ENCODE measurements at regions not wholly inside any gene's neighbourhood (a gene's known extent, or its start where the extent isn't known, plus 50 kb on each side); places are given as distances from the start of the nearest gene placed in this dataset.
"Not testable (repeated sequence)": the region's sequence is repeated elsewhere in the genome, so short reads cannot be mapped to it uniquely, and the experiment has no call there.

DNA sequence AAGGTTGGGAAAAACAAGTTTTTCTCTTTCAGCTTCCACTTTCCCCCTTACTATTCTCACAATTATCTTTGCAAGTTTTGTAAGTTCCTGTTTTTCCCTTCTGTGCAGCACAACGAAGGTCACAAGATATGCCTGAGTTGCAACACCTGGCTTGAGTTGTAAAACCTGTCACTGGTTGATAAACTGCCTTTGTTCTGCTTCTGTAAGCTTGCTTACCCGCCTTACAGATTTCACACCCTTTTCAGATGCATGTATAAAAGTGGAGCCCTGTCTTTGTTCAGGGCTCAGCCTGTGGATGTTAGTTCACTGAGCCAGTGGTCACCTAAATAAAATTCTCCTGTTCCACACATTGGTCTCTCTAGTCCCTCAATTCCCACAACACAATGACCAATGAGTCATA is 318.9 kb downstream of the UBE2NL start:
- not testable (repeated sequence) for DNase-seq

DNA sequence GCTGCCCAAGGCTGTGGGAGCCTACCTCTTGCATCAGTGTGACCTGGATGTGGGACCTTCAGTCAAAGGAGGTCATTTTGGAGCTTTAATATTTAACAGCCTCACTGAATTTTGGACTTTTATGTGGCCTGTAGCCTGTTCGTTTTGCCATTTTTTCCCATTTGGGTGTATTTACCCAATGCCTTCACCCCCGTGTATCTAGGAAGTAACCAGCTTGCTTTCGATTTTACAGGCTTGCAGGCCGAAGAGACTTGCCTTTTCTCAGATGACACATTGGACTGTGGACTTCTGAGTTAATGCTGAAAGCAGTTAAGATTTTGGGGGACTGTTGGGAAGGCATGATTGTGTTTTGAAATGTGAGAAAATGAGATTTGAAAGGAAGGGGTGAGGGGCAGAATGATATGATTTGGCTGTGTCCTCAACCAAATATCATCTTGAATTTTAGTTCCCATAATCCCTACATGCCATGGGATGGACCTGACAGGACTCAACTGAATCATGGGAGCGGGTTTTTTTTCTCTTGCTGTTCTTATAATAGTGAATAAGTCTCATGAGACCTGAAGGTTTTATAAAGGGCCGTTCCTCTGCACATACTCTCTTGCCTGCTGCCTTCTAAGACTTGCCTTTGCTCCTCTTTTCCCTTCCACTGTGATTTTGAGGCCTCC is 324.6 kb downstream of the UBE2NL start:
- not testable (repeated sequence) for DNase-seq

DNA sequence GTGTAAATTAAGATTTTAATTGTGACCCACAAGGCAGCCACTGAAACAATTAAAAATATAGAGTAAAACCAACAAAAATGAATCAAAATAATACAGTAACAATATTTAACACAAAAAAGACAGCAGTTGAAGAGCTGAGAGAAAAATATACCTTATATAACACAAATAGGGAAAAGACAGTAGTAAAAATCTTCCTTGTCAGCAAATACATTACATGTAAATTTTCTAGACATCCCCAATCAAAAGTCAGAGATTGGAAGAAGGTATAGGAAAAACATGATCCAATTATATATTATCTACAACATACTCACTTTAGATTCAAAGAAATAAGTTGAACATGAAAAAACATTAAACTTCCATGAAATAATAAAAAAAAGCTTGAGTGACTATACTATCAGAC is 330.8 kb downstream of the UBE2NL start:
- no peak for DNase-seq

DNA sequence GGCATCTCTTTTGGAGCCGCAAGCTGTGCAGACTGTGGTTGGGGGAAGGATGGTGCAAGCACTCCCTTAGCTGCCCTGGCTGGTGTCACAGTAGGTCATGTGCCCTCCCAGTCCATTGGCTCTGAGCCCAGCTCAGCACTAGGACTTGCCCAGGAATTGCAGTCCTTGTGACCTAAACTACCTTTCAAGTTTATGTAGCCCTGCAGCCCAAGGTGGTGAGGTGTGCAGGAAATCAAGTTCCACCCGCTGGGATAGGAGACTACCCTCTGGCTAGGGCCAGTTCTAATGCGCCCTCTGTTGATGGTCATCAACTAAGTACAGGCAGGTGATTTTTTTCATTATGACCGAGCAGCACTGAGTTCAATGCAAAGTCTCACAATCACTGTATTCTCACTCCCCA is 335.2 kb downstream of the UBE2NL start:
- DNase-seq: peak; percentile 63

DNA sequence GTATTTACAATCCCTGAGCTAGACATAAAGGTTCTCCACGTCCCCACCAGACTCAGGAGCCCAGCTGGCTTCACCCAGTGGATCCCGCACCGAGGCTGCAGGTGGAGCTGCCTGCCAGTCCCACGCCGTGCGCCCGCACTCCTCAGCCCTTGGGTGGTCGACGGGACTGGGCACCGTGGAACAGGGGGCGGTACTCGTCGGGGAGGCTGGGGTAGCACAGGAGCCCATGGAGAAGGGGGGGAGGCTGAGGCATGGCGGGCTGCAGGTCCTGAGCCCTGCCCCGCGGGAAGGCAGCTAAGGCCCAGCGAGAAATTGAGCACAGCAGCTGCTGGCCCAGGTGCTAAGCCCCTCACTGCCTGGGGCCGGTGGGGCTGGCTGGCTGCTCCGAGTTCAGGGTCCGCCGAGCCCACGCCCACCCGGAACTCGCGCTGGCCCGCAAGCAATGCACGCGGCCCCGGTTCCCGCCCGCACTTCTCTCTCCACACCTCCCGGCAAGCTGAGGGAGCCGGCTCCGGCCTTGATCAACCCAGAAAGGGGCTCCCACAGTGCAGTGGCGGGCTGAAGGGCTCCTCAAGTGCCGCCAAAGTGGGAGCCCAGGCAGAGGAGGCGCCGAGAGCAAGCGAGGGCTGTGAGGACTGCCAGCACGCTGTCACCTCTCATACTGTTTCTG is 347.4 kb downstream of the UBE2NL start:
- DNase-seq: not testable (repeated sequence)

DNA sequence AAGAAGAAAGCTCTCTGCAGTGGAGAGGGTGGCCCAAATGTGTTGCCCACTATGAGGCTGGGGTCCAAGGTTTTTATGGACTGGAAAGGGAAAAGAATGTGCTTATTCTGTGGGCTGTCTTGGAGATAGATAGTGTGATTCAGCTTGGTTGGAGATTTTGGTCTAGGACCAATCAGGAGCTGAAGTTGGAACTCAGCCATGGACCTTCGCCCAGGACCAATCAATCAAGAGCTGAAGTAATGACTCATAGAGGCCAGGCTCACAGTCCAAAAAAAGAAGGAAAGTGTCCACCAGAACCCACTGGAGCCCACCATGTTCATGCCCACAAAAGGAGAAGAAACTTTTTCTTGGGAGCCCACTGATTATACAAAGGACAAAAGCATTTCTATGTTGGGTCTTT is 369.5 kb downstream of the UBE2NL start:
- DNase-seq: no peak

DNA sequence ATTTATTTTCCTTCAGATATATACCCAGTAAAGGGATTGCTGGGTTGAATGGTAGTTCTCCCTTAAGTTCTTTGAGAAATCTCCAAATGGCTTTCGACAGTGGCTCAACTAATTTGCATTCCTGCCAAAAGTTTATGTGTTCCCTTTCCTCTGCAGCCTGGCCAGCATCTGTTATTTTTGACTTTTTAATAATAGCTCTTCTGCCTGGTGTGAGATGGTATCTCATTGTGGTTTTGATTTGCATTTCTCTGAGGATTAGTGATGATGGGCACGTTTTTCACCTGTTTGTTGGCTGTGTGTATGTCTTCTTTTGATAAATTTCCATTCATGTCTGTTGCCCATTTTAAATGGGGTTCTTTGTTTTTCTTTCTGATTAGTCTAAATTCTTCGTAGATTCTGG is 375.2 kb downstream of the UBE2NL start:
- DNase-seq: no peak

DNA sequence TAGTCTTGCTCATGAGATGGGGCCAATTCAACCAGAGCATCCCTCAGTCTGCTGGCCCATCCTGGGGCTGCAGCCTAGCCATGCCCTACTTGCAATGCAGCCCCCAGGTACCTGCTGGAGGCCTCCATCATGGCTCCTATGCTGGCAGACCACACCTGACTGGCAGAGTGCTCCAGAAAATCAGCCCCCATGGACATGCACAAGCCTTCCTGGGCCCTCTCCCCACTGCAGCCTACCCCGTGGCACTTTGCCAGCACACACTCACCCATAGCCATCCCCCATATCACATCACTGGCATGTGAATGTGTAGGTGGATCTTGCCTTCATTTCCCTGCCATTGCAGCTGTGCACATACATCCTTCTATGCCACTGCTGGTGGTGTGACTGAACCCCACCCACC is 381.8 kb downstream of the UBE2NL start:
- no peak for DNase-seq

DNA sequence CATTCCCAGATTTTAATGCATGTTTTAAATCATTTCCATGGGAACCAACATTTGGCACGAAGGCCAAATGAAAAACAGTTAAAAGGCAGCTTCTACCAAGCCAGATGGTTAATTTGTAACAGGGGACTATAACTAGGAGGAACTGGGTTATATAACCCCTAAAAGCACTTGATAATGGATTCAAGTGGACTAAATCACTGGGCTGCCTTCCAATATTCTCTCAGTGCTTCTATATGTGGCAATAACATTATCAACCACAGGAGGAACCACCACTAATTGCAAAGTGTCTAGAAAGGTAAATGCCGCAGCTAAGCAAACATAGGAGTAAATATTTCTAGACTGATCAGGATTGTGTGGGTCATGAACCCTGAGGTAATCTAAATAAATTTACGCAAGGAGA is 391.5 kb downstream of the UBE2NL start:
- no peak for DNase-seq

DNA sequence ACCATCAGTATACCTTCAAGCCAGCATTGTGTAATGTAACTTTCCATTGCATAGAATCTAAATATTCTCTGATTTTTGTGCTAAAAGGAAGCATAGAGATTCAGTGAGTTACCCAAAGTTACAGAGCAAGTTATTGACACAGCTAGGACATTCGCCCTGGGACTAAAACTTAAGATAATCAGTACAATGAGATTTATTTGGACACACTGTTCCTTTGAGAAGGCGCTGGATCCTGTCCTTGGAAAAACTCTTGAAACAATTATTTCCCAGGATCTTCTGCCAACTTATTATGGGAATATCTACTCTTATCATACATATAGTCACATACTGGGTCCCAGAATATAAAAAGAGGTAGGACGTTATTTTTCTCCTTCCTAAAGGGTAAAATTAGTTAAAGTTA is 392.0 kb downstream of the UBE2NL start:
- DNase-seq: no peak

DNA sequence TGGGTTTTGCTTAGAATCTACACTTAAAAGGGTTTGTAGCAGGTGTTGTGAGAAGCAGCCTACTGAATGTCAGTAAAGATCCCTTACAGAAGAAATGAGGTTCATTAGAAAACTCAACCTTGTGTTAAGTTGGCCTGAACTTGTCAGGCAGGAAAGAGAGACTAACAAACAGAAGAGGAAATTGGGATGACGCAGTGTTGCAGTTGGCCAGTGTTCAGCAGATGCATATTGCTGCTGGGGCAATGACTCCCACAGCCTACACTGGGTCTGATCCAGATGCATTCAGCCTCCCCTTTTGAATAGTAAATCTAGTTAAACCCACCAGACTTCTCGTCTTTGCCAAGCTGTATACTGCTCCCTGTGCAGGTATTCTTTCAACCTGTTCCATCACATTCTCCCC is 409.4 kb downstream of the UBE2NL start:
- DNase-seq: no peak

DNA sequence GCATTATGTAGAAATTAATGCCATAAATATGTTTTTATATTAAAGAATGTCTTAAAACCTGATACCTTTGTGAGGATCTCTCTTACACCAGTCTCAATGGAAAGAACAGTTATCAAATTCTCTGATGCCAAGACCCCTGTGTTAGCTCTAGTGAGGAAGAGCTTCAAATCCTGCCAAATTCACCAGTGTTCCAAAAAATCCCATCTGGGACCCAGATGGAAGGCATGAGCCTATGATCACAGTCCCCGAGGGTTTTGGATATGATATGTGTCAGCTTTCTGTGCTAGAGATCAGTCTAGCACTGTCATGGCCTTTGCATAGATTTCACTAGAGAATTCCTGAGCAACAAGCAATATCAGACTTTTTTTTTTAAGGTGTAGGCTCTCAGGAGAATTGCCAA is 412.1 kb downstream of the UBE2NL start:
- DNase-seq: no peak

DNA sequence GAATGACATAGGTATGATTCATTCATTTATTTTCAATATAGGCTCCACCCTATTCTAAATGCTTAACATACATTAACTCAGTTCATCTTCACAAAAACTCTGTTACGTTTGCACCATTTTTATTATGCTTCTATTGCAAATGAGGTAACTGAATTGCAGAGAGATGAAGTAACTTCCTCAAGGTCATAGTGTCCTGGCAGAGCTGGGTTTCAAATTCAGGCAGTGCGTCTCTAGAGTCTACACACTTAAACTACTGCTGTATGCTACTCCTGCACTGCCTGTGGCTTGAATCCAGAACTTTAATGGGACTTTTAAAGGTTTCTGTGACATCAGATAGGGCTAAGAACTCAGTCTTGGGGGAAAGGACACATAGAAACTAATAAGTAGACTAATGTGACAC is 413.4 kb downstream of the UBE2NL start:
- no peak for DNase-seq

DNA sequence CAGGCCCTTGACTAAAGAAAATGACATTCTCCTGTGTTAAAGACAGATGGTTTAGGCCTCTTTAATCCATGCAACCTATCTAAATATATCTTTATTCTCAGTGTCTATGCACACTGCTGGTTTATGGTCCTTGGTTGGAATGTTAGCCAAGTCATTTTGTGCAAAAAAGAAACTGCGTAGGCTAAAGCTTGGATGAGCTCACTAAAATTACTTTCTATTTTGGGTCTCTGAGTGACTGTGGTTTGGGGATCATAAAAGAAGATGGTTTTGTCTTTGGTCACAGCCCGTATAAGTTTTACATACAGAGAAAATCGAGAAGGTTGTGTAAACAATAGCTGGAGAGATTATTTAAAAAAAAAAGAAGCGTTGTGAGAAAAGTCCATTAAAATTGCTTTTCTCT is 443.6 kb downstream of the UBE2NL start:
- DNase-seq: no peak

DNA sequence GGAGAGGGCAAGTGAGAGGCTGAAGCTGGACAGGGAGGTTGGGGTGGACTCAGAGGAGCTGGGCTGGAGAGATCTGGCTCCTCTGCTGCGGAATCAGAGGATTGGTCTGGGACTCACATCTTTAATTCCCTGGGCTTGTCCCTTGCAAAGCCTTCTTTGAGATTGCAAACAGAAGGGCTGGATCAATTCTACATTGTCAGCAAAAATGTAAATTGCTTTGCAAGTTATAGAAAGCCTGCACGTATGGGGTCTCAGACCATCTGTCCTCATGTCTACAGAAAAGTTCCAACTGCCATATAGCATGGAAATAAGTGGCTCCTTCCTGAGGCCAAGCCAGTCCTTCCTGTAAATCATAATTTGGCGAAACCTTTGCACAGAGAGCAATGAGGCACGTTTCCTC is 449.6 kb downstream of the UBE2NL start:
- no peak for DNase-seq

DNA sequence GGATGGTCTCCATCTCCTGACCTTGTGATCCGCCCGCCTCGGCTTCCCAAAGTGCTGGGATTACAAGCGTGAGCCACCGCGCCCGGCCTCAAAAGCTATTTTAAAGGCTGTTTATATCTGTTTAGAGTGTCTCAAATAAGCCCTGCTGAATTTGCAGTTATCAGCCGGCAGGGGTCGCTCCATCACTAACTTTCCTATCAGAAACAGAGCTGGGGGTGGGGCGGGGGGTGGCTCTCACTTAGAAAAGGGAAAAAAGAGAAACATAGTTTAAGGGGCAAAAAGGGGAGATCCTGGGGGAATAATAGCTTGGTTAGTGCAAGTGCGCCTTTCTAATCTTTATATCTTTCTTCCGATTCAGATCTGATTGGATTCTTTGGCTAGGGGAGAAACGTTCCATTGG is 450.7 kb downstream of the UBE2NL start:
- DNase-seq: no peak

DNA sequence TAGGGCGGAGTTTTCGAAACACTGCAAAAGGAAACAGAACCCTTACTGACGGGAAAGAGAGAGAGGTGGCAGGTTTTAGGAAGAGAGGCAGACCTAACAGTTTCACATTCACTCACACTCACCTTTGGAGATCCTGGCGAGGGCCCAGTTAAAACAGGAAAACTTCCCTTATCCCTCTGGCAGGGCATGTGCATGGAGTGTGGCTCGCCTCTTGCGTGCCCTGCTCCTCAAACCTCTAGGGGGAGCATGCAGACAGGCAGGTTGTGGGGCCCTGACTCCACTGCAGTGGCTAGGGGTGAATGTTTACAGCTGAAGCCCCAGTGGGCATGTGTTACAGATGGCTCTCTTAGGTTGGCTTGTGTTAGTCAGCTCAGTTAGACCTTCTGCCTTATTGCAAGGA is 451.5 kb downstream of the UBE2NL start:
- no peak for DNase-seq

DNA sequence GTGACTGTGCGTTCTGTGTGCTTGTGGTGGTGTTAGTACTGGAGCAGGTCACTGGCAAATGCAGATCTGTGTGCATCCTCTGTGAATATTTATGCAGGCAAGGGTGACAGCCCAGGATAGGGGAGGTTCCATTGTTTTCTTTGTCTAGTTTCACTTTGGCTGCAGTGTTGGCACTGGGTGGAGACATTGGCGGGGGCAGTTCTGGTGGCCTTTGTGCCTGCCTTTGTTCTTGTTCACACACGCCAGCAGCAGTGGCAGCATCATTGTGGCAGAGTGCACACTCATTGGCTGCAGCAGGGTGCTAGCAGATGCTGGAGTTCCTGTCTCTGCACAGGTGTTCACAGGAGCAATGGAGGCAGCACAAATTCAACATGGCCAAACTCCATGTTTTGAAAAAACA is 495.3 kb downstream of the UBE2NL start:
- no peak for DNase-seq

DNA sequence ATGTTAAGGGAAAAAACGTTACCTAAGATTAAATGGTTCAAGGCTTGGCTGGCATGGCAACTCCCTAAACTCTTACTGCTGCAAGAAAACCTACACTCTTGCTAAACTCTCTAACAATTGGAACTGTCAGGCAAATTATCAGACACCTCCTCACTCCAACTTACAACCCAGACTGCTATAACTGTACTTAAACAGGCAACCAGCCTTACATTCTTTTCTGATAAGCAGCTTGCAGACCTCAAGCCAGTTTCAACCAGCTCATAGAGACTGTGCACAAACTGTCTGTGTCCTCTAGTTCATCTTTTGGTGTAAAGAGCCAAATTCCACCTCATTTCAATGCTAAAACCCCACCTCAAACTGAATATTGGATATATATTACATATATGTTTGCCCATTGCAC is 504.9 kb downstream of the UBE2NL start:
- DNase-seq: no peak

All from islet precursor cell (in vitro differentiated cells).